ENCODE measurements at regions not wholly inside any gene's neighbourhood (a gene's known extent, or its start where the extent isn't known, plus 50 kb on each side); places are given as distances from the start of the nearest gene placed in this dataset.

- H3K27ac ChIP-seq = no peak overlapping the region
- DNase-seq (ENCODE audit: low spot score) = peak; percentile 4
- TF ChIP-seq CTCF (conservative IDR thresholded peaks at IDR 0.05; ENCODE audit: low read depth) = 0 out of 2 replicates have a peak, but pooled peaks have one; percentile 19
- ChIA-PET CTCF (interaction anchor here (0.6 to 0.7 kb wide), 3 partner anchors 83 to 1172 kb away, joined by 3 to 6 read pairs (median 3); no protein-coding TSS in a partner anchor), POLR2A (ENCODE audit: low non-redundant PET) (no interaction called here)
Measured at GRCh38 chr11:39724404-39724803, 1735.0 kb downstream of the LRRC4C start.

GRCh38 chr11:39712581-39712980 lies 1746.9 kb downstream of the LRRC4C start:
- H3K27ac ChIP-seq = no peak overlapping the region
- DNase-seq (ENCODE audit: low spot score) = no peak
- no peak for TF ChIP-seq CTCF (conservative IDR thresholded peaks at IDR 0.05; ENCODE audit: low read depth)
- POLR2A ChIA-PET (ENCODE audit: low non-redundant PET) = no interaction called here
- CTCF ChIA-PET = interaction anchor here (0.7 kb wide), 1 partner anchor 1735 kb away, joined by 3 read pairs; no protein-coding TSS in a partner anchor

GRCh38 chr11:39690856-39691255 lies 1768.6 kb downstream of the LRRC4C start:
- POLR2A ChIA-PET (ENCODE audit: low non-redundant PET) = no interaction called here
- no peak for TF ChIP-seq CTCF (conservative IDR thresholded peaks at IDR 0.05; ENCODE audit: low read depth)
- CTCF ChIA-PET = no interaction called here
- no peak for DNase-seq (ENCODE audit: low spot score)
- H3K27ac ChIP-seq = no peak overlapping the region

GRCh38 chr11:39683951-39684554 lies 1775.4 kb downstream of the LRRC4C start:
- ChIA-PET POLR2A (ENCODE audit: low non-redundant PET) (no interaction called here), CTCF (no interaction called here)
- DNase-seq (ENCODE audit: low spot score) = no peak
- no peak overlapping the region for H3K27ac ChIP-seq
- no peak for TF ChIP-seq CTCF (conservative IDR thresholded peaks at IDR 0.05; ENCODE audit: low read depth)

GRCh38 chr11:39683288-39683950 lies 1776.0 kb downstream of the LRRC4C start:
- no peak for TF ChIP-seq CTCF (conservative IDR thresholded peaks at IDR 0.05; ENCODE audit: low read depth)
- CTCF ChIA-PET = no interaction called here
- no peak overlapping the region for H3K27ac ChIP-seq
- POLR2A ChIA-PET (ENCODE audit: low non-redundant PET) = no interaction called here
- DNase-seq (ENCODE audit: low spot score) = no peak

GRCh38 chr11:39681428-39681827 lies 1778.0 kb downstream of the LRRC4C start:
- no peak for TF ChIP-seq CTCF (conservative IDR thresholded peaks at IDR 0.05; ENCODE audit: low read depth)
- H3K27ac ChIP-seq = no peak overlapping the region
- DNase-seq (ENCODE audit: low spot score) = no peak
- CTCF ChIA-PET = no interaction called here
- POLR2A ChIA-PET (ENCODE audit: low non-redundant PET) = no interaction called here
